HFF-Myc (cell line): ENCODE measurements at regions not wholly inside any gene's neighbourhood (a gene's known extent, or its start where the extent isn't known, plus 50 kb on each side); places are given as distances from the start of the nearest gene placed in this dataset.

Experiments used
- DNase-seq: peaks from one replicate; pipeline ENCODE4 v3.0.0-alpha.2; 2011; ENCODE audit warnings: low read depth; ENCODE audit errors: extremely low read depth
- H3K4me3 ChIP-seq: replicated peaks from 2 replicates; pipeline ENCODE4 v1.5.1; 2011; ENCODE audit warnings: low read depth, mild to moderate bottlenecking, control low read depth, low read length
- CTCF ChIP-seq: IDR thresholded peaks from 2 replicates; pipeline ENCODE4 v1.5.1; 2012; ENCODE audit warnings: mild to moderate bottlenecking, low read depth, low read length, control low read depth; ENCODE audit errors: missing control alignments

DNA sequence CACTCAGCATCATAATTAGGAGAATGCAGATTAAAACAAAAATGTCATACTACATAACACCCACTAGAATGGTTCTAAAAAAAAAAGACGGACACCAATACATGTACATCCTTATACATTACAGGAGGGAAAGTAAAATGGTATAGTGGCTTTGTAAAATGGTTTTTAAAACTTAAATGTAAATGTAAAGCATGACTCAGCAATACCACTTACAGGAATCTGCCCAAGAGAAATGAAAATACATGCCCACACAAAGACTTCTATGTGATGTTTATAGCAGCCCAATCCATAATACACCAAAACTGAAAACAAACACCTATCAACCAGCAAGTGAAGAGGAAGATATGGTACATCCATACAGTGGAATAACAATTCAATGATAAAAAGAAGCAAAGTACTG, 939.1 kb upstream of the ACO1 start:
- no peak for DNase-seq
- no peak for TF ChIP-seq CTCF
- no peak overlapping the region for H3K4me3 ChIP-seq

DNA sequence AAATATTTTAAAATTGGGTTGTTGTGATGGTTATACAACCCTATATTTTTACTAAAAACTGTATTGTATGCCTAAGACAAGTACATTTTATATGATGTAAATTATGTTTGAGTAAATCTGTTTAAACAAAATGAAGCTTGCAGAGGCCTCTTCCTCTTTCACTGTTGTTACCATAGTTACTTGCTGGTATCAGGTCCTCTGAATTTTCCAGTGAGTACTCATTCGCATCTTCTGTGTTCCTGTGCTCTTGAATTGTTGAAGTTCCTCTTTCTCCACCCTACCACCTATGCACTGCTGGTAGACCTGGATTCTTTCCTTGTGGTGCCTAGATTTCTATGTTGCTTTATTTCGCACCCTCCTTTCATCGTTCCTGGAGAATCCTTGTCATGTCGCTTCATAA, 938.5 kb upstream of the ACO1 start:
- no peak for DNase-seq
- H3K4me3 ChIP-seq: no peak overlapping the region
- TF ChIP-seq CTCF: no peak

DNA sequence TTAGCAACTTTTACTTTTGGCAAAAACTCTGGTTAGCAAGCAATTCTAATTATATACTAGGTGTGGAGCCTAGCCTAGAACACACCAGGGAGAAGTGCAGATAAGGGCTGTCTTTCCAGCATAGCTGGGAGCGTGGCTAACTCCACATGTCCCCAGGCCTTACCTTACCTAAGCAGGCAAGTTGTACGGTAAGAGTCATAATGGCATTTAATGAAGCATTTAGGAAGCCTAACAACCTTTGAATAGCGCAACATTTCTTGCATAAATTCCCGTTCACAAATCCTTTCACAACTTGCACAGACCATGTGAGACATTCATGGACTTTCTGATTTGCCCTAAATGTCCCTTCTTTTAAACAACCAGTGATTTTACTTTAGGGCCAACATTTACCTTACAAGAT, 917.4 kb upstream of the ACO1 start:
- no peak overlapping the region for H3K4me3 ChIP-seq
- DNase-seq: no peak
- TF ChIP-seq CTCF: no peak

DNA sequence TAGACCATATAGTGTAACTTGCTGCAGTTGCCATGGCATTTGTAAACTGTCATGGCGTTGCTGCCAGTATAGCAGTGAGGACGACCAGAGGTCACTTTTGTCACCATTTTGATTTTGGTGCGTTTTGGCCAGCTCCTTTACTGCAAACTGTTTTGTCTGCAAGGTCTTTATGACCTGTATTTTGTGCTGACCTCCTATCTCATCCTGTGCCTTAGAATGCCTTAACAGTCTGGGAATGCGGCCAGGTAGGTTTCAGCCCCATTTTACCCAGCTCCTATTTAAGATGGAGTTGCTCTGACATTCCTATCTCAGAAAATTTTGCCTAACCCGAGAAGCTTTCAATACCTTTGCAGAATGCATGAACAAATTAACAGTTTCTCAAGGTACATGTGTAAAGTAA, 914.4 kb upstream of the ACO1 start:
- no peak overlapping the region for H3K4me3 ChIP-seq
- no peak for DNase-seq
- TF ChIP-seq CTCF: no peak

DNA sequence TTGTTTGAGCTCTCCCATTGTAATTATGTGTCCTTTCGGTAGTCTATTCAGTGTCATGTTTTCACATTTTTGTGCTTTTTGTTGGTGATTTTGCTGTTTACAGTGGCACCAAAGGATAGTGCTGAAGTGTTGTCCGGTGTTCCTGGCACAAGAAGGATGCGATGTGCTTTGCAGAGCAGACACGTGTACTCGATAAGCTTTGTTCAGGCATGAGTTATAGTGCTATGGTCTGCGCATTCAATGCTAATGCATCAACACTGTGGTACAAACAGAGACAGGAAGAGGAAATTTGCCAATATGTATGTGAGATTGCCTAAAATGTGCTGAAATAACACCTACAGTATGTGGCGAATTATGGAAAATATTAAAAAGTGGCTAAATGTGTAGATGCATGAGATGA, 913.4 kb upstream of the ACO1 start:
- DNase-seq: no peak
- H3K4me3 ChIP-seq: no peak overlapping the region
- no peak for TF ChIP-seq CTCF

DNA sequence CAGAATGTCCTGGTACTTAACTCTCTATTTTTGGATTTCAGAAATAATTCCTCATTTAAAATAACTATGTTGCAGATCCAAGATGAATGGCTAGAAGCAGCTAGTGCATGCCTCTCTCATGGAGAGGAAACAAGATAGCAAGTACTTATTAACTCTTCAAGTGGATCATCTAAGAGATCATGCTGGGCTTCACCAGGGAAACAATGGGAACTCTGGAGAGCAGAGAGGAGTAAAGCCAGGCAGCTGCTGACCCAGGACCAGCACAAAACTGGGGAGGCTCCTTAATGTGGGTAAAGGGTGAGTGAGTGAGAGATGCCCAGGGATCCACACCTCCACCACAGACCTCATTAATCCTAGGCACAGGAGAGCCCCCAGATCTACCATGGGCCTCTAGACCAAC, 897.8 kb upstream of the ACO1 start:
- no peak overlapping the region for H3K4me3 ChIP-seq
- no peak for TF ChIP-seq CTCF
- DNase-seq: no peak

GRCh38 chr9:31490551-31491106, 893.8 kb upstream of the ACO1 start:
- H3K4me3 ChIP-seq: no peak overlapping the region
- no peak for TF ChIP-seq CTCF
- no peak for DNase-seq
